ENCODE measurements at regions not wholly inside any gene's neighbourhood (a gene's known extent, or its start where the extent isn't known, plus 50 kb on each side); places are given as distances from the start of the nearest gene placed in this dataset.

DNA sequence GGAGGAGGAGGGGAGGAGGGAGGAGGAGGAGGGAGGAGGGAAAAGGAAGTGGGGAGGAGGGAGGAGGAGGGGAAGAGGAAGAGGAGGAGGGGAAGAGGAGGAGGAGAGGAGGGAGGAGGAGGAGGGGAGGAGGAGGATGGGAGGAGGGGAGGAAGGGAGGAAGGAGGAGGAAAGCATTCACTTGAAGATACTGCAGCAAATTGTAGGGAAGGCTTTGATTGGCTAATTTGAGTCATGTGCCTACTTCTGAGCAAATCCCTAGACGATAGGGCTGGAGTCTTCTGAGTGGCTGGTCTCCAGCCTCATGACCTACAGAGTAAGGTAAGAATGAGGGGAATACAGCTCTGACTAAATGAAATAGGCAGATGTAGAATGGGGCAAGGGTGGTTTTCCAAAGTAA, 783.2 kb upstream of the RBFOX1 start:
- Histone ChIP-seq H3K4me3 (ENCODE audit: low read depth in 1 of 2, low read length in 2 of 2) (no peak overlapping the region), H3K36me3 (ENCODE audit: control insufficient read depth in 2 of 2, insufficient read depth in 2 of 2, low read length in 1 of 2) (no peaks in the 10 kb centered on the region), H3K9me3 (ENCODE audit: control insufficient read depth in 2 of 2, insufficient read depth in 1 of 2, low read depth in 1 of 2, low read length in 1 of 2) (no peaks in the 10 kb centered on the region), H3K4me1 (ENCODE audit: control insufficient read depth in 2 of 2, insufficient read depth in 2 of 2, low read length in 1 of 2) (no peaks in the 10 kb centered on the region), H3K27ac (ENCODE audit: low read depth in 2 of 2, low read length in 1 of 2) (no peak overlapping the region), H3K27me3 (ENCODE audit: control insufficient read depth in 1 of 2, insufficient read depth in 2 of 2, low read length in 2 of 2) (no peaks in the 10 kb centered on the region)
- WGBS, 2 donors, result 58 to 68% methylated on average over 1 of the region's 1 CpG

DNA sequence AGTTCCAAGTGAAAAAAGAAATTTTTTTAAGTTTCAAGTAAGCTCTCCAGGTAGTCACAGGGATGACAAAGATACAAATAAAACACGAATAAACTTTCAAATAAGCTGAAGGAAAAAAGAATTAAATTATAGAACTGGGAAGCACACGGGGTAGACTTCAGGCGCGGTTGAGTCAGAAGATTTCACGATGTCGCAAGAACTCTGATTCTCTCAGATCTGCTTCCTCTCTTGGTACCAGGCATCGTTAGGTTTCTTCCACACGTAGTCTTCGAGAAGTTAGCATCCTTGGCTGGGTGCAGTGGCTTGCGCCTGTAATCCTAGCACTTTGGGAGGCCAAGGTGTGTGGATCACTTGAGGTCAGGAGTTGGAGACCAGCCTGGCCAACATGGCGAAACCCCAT, 784.1 kb upstream of the RBFOX1 start:
- no peaks in the 10 kb centered on the region for H3K4me1 ChIP-seq (ENCODE audit: control insufficient read depth in 2 of 2, insufficient read depth in 2 of 2, low read length in 1 of 2)
- 91 to 92% methylated on average over 11 of the region's 11 CpGs for WGBS, 2 donors
- no peaks in the 10 kb centered on the region for H3K36me3 ChIP-seq (ENCODE audit: control insufficient read depth in 2 of 2, insufficient read depth in 2 of 2, low read length in 1 of 2)
- no peak overlapping the region for H3K27ac ChIP-seq (ENCODE audit: low read depth in 2 of 2, low read length in 1 of 2)
- no peaks in the 10 kb centered on the region for H3K27me3 ChIP-seq (ENCODE audit: control insufficient read depth in 1 of 2, insufficient read depth in 2 of 2, low read length in 2 of 2)
- H3K9me3 ChIP-seq (ENCODE audit: control insufficient read depth in 2 of 2, insufficient read depth in 1 of 2, low read depth in 1 of 2, low read length in 1 of 2), result no peaks in the 10 kb centered on the region
- H3K4me3 ChIP-seq (ENCODE audit: low read depth in 1 of 2, low read length in 2 of 2), result no peak overlapping the region

DNA sequence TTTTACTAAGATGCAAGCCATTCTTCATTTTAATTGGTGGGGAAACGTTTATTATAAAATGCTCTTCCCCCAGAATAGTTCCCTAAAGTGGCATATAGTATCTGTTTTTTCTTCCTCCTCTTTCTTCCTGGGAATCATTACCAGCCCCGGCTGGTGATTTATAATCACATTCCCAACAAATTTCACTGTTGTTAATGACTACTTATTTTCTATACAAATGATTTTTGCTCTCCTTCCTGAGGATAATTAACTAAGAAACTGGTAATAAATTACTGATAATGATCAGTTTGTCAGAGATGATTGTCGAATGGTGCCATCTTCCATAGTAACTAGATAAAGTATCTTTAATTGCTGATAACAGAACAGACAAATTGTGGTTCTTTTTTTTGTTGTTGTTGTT, 785.5 kb upstream of the RBFOX1 start:
- 42 to 51% methylated on average over 3 of the region's 3 CpGs for WGBS, 2 donors
- Histone ChIP-seq H3K4me3 (ENCODE audit: low read depth in 1 of 2, low read length in 2 of 2) (no peak overlapping the region), H3K27me3 (ENCODE audit: control insufficient read depth in 1 of 2, insufficient read depth in 2 of 2, low read length in 2 of 2) (no peaks in the 10 kb centered on the region), H3K9me3 (ENCODE audit: control insufficient read depth in 2 of 2, insufficient read depth in 1 of 2, low read depth in 1 of 2, low read length in 1 of 2) (no peaks in the 10 kb centered on the region), H3K36me3 (ENCODE audit: control insufficient read depth in 2 of 2, insufficient read depth in 2 of 2, low read length in 1 of 2) (no peaks in the 10 kb centered on the region), H3K27ac (ENCODE audit: low read depth in 2 of 2, low read length in 1 of 2) (no peak overlapping the region), H3K4me1 (ENCODE audit: control insufficient read depth in 2 of 2, insufficient read depth in 2 of 2, low read length in 1 of 2) (no peaks in the 10 kb centered on the region)

DNA sequence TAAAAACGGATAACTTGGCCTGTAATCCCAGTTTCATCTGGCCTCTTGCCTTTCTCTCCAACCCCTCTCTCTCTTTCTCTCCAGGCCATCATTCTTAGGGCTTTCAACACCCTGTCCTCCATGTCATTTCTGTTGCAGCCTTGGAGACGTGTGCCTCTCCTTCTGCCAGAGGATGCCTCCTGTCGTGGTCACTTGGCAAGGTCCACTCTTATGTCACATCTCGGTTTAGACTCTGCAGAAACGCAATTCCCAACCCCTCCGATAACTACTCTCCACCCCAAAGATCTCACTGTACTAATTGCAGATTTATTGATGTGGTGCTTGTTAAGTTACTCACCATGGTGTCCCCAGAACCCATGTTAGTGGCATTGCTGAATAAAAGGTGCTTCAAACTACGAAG, 787.3 kb upstream of the RBFOX1 start:
- Histone ChIP-seq H3K27ac (ENCODE audit: low read depth in 2 of 2, low read length in 1 of 2) (no peak overlapping the region), H3K9me3 (ENCODE audit: control insufficient read depth in 2 of 2, insufficient read depth in 1 of 2, low read depth in 1 of 2, low read length in 1 of 2) (no peaks in the 10 kb centered on the region), H3K4me1 (ENCODE audit: control insufficient read depth in 2 of 2, insufficient read depth in 2 of 2, low read length in 1 of 2) (no peaks in the 10 kb centered on the region), H3K27me3 (ENCODE audit: control insufficient read depth in 1 of 2, insufficient read depth in 2 of 2, low read length in 2 of 2) (no peaks in the 10 kb centered on the region), H3K4me3 (ENCODE audit: low read depth in 1 of 2, low read length in 2 of 2) (no peak overlapping the region), H3K36me3 (ENCODE audit: control insufficient read depth in 2 of 2, insufficient read depth in 2 of 2, low read length in 1 of 2) (no peaks in the 10 kb centered on the region)
- 82 to 83% methylated on average over 7 of the region's 7 CpGs for WGBS, 2 donors

DNA sequence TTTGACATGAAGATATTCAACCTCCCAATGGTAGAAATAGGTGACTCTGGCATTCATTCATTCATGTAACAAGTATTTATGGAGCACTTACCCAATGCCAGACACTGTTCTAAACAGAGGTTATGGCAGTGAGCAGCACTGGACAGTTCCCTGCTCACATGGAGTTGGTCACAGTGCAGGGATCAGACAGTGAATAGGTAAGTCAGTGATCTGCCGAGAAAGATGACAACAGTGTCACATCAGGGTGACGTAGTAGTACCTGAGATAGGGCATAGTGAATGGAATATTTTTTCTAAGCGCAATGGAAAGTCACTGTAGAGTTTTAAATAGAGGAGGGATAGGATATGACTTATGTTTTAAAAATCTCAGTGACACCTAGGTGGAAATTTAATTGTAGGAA, 791.4 kb upstream of the RBFOX1 start:
- no peak overlapping the region for H3K27ac ChIP-seq (ENCODE audit: low read depth in 2 of 2, low read length in 1 of 2)
- H3K4me1 ChIP-seq (ENCODE audit: control insufficient read depth in 2 of 2, insufficient read depth in 2 of 2, low read length in 1 of 2), result no peaks in the 10 kb centered on the region
- no peaks in the 10 kb centered on the region for H3K36me3 ChIP-seq (ENCODE audit: control insufficient read depth in 2 of 2, insufficient read depth in 2 of 2, low read length in 1 of 2)
- H3K9me3 ChIP-seq (ENCODE audit: control insufficient read depth in 2 of 2, insufficient read depth in 1 of 2, low read depth in 1 of 2, low read length in 1 of 2), result no peaks in the 10 kb centered on the region
- no peaks in the 10 kb centered on the region for H3K27me3 ChIP-seq (ENCODE audit: control insufficient read depth in 1 of 2, insufficient read depth in 2 of 2, low read length in 2 of 2)
- no peak overlapping the region for H3K4me3 ChIP-seq (ENCODE audit: low read depth in 1 of 2, low read length in 2 of 2)
- WGBS, 2 donors, result 66 to 75% methylated on average over 3 of the region's 3 CpGs

DNA sequence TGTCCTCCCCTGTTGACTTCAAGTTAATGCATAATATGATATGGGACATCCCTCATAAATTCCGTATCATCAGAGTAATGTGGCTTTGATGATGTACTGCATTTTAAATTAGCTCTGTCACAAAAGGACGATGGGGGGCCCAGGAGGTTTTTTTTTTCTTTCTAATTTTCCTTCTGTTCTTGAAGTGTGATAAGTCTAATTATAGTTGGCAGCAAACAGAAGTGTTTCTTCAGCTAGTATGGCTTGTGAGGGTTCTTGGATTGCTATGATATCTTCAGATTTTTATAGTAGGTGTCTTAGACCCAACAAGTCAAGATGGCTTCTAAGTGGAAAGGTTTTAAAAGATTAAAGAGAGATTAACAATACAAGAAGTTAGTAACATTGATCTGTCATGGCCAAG, 796.2 kb upstream of the RBFOX1 start:
- Histone ChIP-seq H3K4me3 (ENCODE audit: low read depth in 1 of 2, low read length in 2 of 2) (no peak overlapping the region), H3K27ac (ENCODE audit: low read depth in 2 of 2, low read length in 1 of 2) (no peak overlapping the region), H3K4me1 (ENCODE audit: control insufficient read depth in 2 of 2, insufficient read depth in 2 of 2, low read length in 1 of 2) (no peaks in the 10 kb centered on the region), H3K27me3 (ENCODE audit: control insufficient read depth in 1 of 2, insufficient read depth in 2 of 2, low read length in 2 of 2) (no peaks in the 10 kb centered on the region), H3K9me3 (ENCODE audit: control insufficient read depth in 2 of 2, insufficient read depth in 1 of 2, low read depth in 1 of 2, low read length in 1 of 2) (no peaks in the 10 kb centered on the region), H3K36me3 (ENCODE audit: control insufficient read depth in 2 of 2, insufficient read depth in 2 of 2, low read length in 1 of 2) (no peaks in the 10 kb centered on the region)
- 59 to 63% methylated on average over 2 of the region's 2 CpGs for WGBS, 2 donors

DNA sequence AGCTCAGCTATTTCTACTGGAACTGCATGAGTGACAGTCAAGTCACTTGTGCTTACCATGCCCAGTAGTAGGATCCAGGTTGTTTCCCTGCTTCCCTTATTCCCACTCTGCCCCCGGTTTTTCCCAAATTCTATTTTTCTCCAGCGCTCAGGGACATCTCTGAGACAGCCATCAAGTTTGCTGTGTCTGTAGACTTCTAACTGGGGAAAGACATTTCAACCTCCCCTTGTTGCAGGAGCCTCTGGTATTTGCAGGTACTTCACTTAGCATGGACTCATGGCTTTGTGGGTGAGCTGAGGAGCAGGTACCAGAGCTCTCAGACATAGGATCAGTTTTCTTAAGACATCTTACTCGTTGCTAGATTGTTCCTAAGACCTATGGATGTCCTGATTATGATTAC, 801.6 kb upstream of the RBFOX1 start:
- Histone ChIP-seq H3K4me3 (ENCODE audit: low read depth in 1 of 2, low read length in 2 of 2) (no peak overlapping the region), H3K27me3 (ENCODE audit: control insufficient read depth in 1 of 2, insufficient read depth in 2 of 2, low read length in 2 of 2) (no peaks in the 10 kb centered on the region), H3K36me3 (ENCODE audit: control insufficient read depth in 2 of 2, insufficient read depth in 2 of 2, low read length in 1 of 2) (no peaks in the 10 kb centered on the region), H3K27ac (ENCODE audit: low read depth in 2 of 2, low read length in 1 of 2) (no peak overlapping the region), H3K9me3 (ENCODE audit: control insufficient read depth in 2 of 2, insufficient read depth in 1 of 2, low read depth in 1 of 2, low read length in 1 of 2) (no peaks in the 10 kb centered on the region), H3K4me1 (ENCODE audit: control insufficient read depth in 2 of 2, insufficient read depth in 2 of 2, low read length in 1 of 2) (no peaks in the 10 kb centered on the region)
- 60 to 70% methylated on average over 3 of the region's 3 CpGs for WGBS, 2 donors

DNA sequence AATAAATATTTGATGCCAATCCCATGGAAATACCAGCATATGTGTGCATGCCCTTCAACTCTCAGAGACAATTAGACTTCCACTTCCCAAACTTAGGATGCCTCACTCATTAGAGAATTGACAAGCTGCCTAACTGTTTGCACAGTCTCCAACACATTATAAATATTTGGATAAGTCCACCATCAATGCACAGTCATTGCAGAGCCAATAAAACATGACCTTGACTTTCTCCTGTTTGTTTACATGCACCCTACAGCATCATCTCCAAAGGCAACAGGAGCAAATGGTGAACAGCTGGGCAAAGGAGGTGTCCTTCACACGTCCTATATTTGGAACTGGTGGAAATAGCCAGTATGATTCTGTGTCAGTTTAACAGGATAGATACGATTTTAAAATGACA, 804.4 kb upstream of the RBFOX1 start:
- H3K4me1 ChIP-seq (ENCODE audit: control insufficient read depth in 2 of 2, insufficient read depth in 2 of 2, low read length in 1 of 2), result no peaks in the 10 kb centered on the region
- H3K27me3 ChIP-seq (ENCODE audit: control insufficient read depth in 1 of 2, insufficient read depth in 2 of 2, low read length in 2 of 2), result no peaks in the 10 kb centered on the region
- H3K4me3 ChIP-seq (ENCODE audit: low read depth in 1 of 2, low read length in 2 of 2), result no peak overlapping the region
- 47% methylated on average over 2 of the region's 2 CpGs for WGBS, 2 donors
- H3K36me3 ChIP-seq (ENCODE audit: control insufficient read depth in 2 of 2, insufficient read depth in 2 of 2, low read length in 1 of 2), result no peaks in the 10 kb centered on the region
- H3K9me3 ChIP-seq (ENCODE audit: control insufficient read depth in 2 of 2, insufficient read depth in 1 of 2, low read depth in 1 of 2, low read length in 1 of 2), result peaks cover 0 to 3% of the 10 kb centered on the region in 2 donors
- H3K27ac ChIP-seq (ENCODE audit: low read depth in 2 of 2, low read length in 1 of 2), result no peak overlapping the region

DNA sequence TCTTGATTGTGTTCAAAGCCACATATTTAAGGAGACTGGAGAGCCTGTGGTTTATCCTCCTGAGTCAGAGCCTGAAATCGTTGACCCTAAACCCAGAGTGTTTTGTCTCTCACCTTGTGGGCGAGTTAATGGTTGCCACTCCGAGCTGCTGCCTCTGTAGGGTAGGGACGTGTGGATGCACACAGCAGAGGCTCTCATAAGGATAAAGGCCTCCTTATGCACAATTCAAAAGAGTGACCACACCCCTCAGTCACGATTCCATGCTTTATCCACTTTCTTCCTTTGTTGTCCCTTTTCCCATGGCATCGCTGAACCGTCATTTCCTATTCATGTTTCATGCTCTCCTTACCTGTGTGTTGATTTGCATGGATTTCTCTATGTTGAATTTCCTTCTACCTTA, 805.0 kb upstream of the RBFOX1 start:
- Histone ChIP-seq H3K4me3 (ENCODE audit: low read depth in 1 of 2, low read length in 2 of 2) (no peak overlapping the region), H3K27me3 (ENCODE audit: control insufficient read depth in 1 of 2, insufficient read depth in 2 of 2, low read length in 2 of 2) (no peaks in the 10 kb centered on the region), H3K4me1 (ENCODE audit: control insufficient read depth in 2 of 2, insufficient read depth in 2 of 2, low read length in 1 of 2) (no peaks in the 10 kb centered on the region), H3K36me3 (ENCODE audit: control insufficient read depth in 2 of 2, insufficient read depth in 2 of 2, low read length in 1 of 2) (no peaks in the 10 kb centered on the region), H3K27ac (ENCODE audit: low read depth in 2 of 2, low read length in 1 of 2) (no peak overlapping the region), H3K9me3 (ENCODE audit: control insufficient read depth in 2 of 2, insufficient read depth in 1 of 2, low read depth in 1 of 2, low read length in 1 of 2) (peaks cover 0 to 3% of the 10 kb centered on the region in 2 donors)
- 59 to 69% methylated on average over 7 of the region's 7 CpGs for WGBS, 2 donors

DNA sequence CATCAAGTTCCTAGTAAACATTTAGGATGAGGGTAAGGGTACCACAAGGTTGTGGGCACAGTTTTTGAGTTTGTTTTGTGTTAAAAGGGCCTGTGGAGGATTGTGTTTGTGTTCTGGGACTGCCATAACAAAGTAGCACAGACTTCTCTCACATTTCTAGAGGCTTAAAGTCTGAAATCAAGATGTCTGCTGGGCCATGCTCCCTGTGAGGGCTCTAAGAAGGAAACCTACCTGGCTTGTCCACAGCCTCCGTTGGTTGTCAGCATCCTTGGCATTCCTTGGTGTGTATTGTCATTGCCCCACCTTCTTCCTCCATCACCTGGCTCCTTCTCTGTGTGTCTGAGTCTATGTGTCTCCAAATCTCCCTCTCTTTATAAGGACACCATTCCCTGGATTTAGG, 808.1 kb upstream of the RBFOX1 start:
- peaks cover 0 to 3% of the 10 kb centered on the region in 2 donors for H3K9me3 ChIP-seq (ENCODE audit: control insufficient read depth in 2 of 2, insufficient read depth in 1 of 2, low read depth in 1 of 2, low read length in 1 of 2)
- no peaks in the 10 kb centered on the region for H3K36me3 ChIP-seq (ENCODE audit: control insufficient read depth in 2 of 2, insufficient read depth in 2 of 2, low read length in 1 of 2)
- H3K4me1 ChIP-seq (ENCODE audit: control insufficient read depth in 2 of 2, insufficient read depth in 2 of 2, low read length in 1 of 2), result no peaks in the 10 kb centered on the region
- H3K4me3 ChIP-seq (ENCODE audit: low read depth in 1 of 2, low read length in 2 of 2), result no peak overlapping the region
- no peaks in the 10 kb centered on the region for H3K27me3 ChIP-seq (ENCODE audit: control insufficient read depth in 1 of 2, insufficient read depth in 2 of 2, low read length in 2 of 2)
- no peak overlapping the region for H3K27ac ChIP-seq (ENCODE audit: low read depth in 2 of 2, low read length in 1 of 2)
- WGBS, 2 donors, result 57% methylated on average over 1 of the region's 1 CpG

Measured in esophagus (tissue), 2 donors.